ENCODE measurements at regions not wholly inside any gene's neighbourhood (a gene's known extent, or its start where the extent isn't known, plus 50 kb on each side); places are given as distances from the start of the nearest gene placed in this dataset.

GRCh38 chr18:56210520-56210919 is 427.9 kb downstream of the TXNL1 start:
- DNase-seq: no peak

GRCh38 chr18:56207989-56208388 is 430.4 kb downstream of the TXNL1 start:
- DNase-seq: no peak

- DNase-seq: no peak
Observed at GRCh38 chr18:56204052-56204451, 434.3 kb downstream of the TXNL1 start.

- DNase-seq: no peak
Observed at GRCh38 chr18:56202678-56203077, 435.7 kb downstream of the TXNL1 start.

GRCh38 chr18:56200381-56200911 is 437.9 kb downstream of the TXNL1 start:
- DNase-seq: no peak

- no peak for DNase-seq
Observed at GRCh38 chr18:56199580-56200330, 438.6 kb downstream of the TXNL1 start.

GRCh38 chr18:56197241-56197859 is 441.0 kb downstream of the TXNL1 start:
- no peak for DNase-seq

GRCh38 chr18:56196495-56197225 is 441.7 kb downstream of the TXNL1 start:
- no peak for DNase-seq

GRCh38 chr18:56191334-56191733 is 447.1 kb downstream of the TXNL1 start:
- DNase-seq: no peak

GRCh38 chr18:56189615-56190014 is 448.8 kb downstream of the TXNL1 start:
- no peak for DNase-seq

- no peak for DNase-seq
Observed at GRCh38 chr18:56188529-56189275, 449.7 kb downstream of the TXNL1 start.

GRCh38 chr18:56186319-56186718 is 452.1 kb downstream of the TXNL1 start:
- no peak for DNase-seq

- DNase-seq: no peak
Observed at GRCh38 chr18:56185126-56185525, 453.3 kb downstream of the TXNL1 start.

- DNase-seq: no peak
Observed at GRCh38 chr18:56176751-56177150, 461.6 kb downstream of the TXNL1 start.

- no peak for DNase-seq
Observed at GRCh38 chr18:56175330-56176001, 462.9 kb downstream of the TXNL1 start.

- DNase-seq: no peak
Observed at GRCh38 chr18:56173542-56174220, 464.7 kb downstream of the TXNL1 start.

- DNase-seq: no peak
Observed at GRCh38 chr18:56172527-56172926, 465.9 kb downstream of the TXNL1 start.

- no peak for DNase-seq
Observed at GRCh38 chr18:56171848-56172247, 466.5 kb downstream of the TXNL1 start.

- DNase-seq: no peak
Observed at GRCh38 chr18:56168049-56168781, 470.2 kb downstream of the TXNL1 start.

GRCh38 chr18:56167366-56167765 is 471.0 kb downstream of the TXNL1 start:
- DNase-seq: no peak

GRCh38 chr18:56166914-56167313 is 471.5 kb downstream of the TXNL1 start:
- DNase-seq: no peak
